Mesenteric fat pad (tissue), 1 donor: ENCODE measurements at regions not wholly inside any gene's neighbourhood (a gene's known extent, or its start where the extent isn't known, plus 50 kb on each side); places are given as distances from the start of the nearest gene placed in this dataset.

Source experiments
- DNase-seq: peaks from one replicate; pipeline ENCODE4 v3.0.0-alpha.2; 2020; ENCODE audit warnings: low spot score
- donor health status: DM: yes; HTN: yes; CAD: no.

DNA sequence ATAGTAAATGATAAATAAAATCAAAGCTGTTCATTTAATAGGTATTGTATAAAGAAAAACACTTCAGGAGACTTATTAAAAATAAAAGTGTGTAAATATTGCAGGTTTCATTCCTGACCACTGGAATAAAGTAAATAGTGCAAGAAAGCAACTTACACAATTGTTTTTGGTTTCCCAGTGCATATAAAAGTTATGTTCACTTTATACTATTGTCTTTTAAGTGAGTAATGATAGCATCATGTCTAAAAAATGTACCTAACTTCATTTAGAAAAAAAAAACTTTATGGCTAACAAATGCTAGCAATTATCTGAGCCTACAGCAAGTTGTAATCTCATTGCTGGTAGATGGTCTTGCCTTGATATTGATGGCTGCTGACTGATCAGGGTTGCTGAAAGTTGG is 726.6 kb upstream of the POU3F2 start:
- no peak for DNase-seq

DNA sequence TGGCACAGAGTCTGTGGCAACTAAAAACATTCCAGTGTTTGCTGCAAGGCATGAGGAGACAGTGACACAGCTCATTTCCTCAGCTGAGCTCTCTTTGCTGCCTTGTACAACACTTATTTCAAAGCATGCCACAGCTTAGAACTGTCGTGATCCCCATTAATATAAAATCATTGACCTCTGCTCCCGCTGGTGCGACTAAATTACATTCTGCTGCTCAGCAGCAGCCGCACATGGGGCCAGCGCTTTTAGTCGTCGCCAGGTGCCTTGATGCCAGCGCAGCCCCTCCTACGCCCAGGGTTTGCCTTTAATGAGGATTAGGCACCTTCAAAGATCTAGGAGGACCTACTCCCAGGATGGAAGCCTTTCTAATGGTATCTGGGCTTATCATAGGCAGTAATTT is 717.9 kb upstream of the POU3F2 start:
- no peak for DNase-seq

DNA sequence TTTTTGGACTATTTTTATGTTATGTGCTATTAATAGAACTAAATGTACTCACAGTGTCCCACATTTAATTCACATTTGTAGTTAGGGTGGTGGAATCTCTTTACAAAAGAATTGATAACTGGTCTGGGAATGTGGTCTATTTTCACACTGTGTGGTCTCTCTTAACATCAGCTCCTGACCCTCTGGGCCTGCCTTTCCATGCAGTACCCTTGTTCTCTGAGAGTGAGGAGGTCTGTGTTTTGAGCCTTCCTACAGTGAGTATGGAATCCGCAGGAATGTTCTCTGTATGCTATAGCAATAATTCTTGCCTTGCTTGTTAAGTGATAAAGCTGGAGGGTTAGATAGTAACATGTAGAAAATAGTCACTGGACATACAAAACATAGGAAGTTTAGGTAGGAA is 717.3 kb upstream of the POU3F2 start:
- no peak for DNase-seq

- no peak for DNase-seq
These were observed 715.9 kb upstream of the POU3F2 start for GRCh38 chr6:98118397-98119045.

DNA sequence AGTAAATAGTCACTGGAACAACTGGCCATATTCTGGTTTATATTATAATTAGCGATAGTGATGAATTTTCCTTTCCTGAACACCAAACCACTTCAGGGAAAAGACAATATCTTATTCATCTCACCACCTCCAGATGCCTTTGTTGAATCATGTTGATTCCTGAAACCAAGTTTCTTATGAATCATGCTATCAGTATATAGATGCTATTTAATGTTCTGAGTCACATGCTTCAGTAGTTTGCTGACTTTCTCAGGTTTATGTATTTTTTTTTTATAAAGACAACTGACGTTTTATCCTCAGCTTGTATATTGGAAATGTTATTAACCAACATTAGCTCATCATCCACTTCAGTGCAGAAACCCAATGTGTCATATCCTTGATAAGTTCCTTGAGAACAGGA is 710.2 kb upstream of the POU3F2 start:
- no peak for DNase-seq

DNA sequence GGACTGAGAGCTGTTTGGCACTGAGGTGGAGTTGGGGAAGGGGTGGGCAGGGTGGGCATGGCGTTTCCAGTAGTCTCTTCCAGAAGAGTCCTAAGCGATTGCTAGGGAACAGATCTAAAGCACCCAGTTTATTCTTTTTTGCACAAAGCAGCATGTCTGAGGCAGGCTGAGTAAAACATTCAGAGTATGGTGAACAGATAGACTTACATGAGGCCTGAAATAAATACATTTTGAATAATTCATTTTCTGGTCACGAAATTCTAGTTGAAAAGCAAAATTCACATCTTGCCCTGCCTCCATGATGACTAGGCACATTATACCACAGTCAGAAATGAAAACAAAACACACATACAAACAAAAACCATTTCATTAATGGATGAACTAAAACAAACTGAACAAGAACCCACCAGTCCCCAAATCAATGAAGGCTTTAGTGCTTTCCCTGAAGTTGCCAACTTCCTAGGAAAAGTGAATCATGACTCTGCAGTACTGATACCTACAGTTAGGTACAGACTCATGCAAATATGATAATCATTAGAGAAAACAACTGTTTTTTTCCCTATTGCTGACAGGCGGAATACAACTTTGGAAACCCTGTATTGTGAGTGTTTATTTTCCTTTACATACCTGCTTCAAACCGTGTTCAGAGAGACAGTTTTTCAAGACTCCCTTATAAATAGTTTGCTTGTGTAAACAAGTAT is 702.9 kb upstream of the POU3F2 start:
- no peak for DNase-seq

DNA sequence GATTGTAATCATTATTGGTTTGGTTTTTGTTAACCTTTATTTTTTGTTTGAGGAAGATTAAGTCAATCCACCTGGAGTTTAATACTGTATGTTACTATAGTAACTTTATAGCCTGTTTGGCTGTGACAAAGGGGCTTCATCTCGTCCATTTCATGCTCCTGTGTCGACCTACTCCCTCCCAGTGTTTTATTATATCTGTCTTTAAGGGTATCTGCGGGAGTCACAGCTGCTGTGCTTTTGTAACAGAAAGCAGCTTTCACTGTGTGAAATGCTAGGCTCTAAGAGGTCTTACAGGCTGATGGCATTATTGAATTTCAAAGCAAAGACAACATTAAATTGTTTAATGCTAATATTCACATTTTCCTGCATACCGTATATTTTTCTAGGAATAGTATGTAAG is 698.0 kb upstream of the POU3F2 start:
- no peak for DNase-seq

DNA sequence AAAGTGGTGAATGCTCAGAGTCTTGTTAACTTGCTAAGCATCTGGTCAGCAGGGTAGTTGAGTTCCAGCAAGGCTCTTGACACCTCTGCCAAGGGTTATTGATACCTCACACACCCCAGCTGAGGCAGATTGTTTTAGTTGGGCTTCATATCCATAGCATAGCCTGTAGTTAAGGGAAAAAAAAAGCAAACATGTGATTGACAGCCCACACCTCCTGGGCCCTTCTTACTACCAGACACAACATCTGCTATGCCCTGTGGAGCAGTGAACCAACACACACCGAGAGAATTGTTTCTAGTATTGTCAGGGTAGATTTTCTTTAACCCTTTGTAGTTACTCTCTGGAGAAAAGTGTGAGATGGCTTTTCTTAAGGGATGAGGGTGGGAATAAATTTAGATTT is 697.0 kb upstream of the POU3F2 start:
- DNase-seq, result no peak

GRCh38 chr6:98142839-98143238 is 691.5 kb upstream of the POU3F2 start:
- no peak for DNase-seq

GRCh38 chr6:98146656-98147055 is 687.7 kb upstream of the POU3F2 start:
- DNase-seq, result no peak

GRCh38 chr6:98156580-98156979 is 677.8 kb upstream of the POU3F2 start:
- no peak for DNase-seq

DNA sequence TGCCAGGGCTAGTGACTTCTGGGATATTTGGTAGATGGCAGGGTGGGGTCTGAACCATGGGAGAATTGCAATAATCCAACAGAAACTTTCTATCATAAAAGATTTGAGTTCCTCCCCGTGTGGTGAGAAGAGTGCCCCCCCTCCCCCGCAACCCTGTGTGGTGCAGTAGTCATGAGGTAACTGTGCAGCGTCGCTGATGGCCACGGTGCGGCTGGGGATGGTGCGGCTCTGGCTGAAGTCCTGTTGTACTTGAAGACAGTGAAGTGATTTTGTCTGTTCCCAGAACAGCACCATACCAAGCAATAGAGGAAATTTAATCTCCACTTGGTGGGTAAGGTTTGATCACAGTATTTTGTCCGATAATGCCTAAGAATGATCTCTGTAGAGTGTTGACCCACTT is 654.8 kb upstream of the POU3F2 start:
- no peak for DNase-seq

- DNase-seq, result no peak
These were observed 634.3 kb upstream of the POU3F2 start for GRCh38 chr6:98200084-98200483.

DNA sequence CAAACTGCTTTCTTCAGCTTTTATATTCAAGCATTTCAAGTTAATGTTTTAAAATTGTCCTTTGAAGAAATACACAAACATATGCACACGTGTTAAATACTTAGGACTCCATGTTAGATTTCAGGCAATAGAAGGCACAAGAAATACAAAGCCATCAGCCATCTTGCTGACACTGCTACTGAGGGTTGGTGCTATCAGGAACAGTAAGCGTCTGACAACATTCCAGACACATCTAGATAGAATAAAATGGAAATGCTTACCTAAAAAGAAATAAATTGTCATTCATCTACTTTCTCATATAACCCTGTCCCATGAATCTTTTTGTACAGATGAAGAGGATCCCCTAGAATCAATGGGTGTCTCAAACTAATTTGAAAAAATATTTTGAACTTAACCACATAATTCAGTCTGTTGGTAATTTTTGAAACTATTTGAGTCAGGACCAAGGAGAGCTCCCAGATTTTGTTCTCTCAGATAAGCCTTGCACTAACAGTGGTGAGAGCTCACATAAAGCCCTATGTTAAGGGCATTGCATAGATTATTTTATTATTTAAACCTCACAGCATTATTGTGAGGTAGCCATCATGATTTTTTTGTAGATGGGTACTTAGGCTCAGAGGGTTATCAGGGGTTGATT is 631.1 kb upstream of the POU3F2 start:
- no peak for DNase-seq

GRCh38 chr6:98212468-98212867 is 621.9 kb upstream of the POU3F2 start:
- no peak for DNase-seq

DNA sequence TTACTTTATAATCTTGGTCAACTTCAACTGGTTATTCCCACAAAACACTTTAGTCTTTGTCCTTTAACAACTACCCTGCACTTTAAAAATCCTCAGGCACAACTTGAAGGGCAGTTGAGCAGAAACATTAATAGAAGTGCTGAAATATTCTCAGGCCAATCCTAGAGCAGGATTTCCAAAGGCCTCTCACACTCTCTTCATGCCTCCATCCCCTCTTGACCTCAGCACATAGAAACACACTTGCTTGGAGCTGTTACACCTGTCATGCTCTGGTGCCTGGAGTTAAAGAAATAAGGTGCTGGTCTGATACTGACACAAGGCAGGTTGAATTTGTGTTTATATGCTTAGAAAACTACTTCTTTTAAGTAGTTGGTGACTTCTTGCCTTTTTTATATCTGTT is 618.8 kb upstream of the POU3F2 start:
- DNase-seq, result no peak

- no peak for DNase-seq
These were observed 604.1 kb upstream of the POU3F2 start for GRCh38 chr6:98230250-98230649.

DNA sequence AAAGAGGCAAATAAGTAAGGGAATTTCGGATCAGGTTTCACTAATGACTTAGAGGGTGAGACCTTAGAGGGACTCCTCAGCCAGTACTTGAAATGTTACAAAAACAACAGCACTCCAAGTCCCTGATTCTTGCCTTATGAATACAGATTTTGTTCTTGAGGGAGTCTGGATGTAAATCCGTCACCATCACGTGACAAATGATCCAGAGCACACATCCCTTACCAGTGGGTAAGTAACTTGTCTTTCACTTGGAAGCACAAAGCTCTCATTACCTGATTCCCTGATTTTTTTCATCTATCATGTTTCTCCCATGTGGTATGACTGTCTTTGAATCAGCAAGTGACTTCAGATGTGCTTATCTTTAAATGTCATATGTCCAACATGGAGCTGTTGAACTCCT is 595.3 kb upstream of the POU3F2 start:
- no peak for DNase-seq

DNA sequence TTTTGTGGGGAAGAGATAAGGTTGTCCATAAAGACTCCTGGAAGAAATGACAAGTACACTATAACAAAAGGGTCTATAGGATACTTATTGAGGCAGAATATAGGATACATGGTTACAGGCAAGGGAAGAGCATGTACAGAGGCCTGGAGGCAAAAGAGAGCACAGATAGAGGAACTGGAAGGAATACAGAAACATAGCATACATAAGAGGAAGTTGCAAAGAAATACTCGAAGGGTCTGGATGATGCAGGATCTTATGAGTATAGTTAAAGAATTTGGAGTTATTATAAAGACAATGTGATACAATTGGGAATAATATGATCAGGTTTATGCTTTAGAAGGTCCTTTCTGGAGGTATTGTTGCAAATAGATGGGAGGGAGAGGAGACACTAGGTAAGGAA is 592.7 kb upstream of the POU3F2 start:
- DNase-seq, result no peak

GRCh38 chr6:98254624-98255023 is 579.8 kb upstream of the POU3F2 start:
- no peak for DNase-seq

DNA sequence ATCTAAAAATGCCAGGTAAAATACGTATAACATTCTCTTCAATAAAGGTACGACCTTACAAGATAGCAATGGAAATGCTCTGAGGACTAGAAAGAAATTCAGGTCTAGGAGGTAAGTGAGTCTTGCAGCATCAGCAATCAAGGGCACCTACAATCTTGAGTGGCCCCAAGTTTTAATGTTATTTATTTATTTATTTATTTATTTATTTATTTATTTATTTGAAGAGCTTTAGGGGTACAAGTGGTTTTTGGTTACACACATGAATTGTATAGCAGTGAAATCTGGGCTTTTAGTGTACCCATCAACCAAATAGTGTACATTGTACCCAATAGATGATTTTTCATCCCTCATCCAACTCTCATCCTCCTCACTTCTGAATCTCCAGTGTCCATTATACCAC is 574.0 kb upstream of the POU3F2 start:
- DNase-seq, result no peak

DNA sequence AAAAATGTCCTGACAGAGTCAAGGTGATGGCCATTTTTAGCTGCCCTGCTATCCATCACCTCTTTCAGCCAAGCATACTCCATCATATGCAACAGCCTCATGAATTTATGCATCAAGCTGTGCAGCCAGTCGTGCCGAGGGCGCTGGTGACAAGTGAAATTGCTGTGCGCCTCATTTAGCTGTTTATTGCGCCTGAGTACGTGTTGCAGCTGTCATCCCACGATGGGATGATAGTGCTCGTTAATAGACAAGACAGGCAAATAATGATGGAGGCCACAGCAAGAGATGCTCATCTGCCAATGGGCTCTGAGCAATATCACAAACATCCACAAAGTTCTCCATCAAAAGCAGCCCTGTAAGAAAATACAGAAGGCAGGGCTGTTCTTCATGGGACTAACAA is 562.3 kb upstream of the POU3F2 start:
- no peak for DNase-seq

DNA sequence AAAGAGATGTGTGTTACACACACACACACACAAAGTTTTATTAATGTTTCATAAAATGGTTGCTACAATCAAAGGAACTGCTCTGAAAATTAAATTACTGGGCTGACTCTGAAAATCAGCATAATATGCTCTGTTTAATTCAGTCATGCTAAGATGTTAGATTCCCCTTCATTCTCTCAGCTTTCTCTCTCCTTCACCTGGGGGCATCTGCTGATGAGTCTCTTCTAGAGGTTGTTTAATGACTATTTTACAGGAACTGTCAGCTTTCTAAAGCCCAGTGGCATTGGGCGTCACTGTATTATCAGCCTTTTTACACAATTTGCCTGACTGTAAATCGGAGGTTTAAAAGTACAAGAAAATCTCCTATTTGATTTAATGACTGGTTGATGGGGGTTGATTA is 559.7 kb upstream of the POU3F2 start:
- DNase-seq, result no peak
